B cell (primary cell): ENCODE measurements at regions not wholly inside any gene's neighbourhood (a gene's known extent, or its start where the extent isn't known, plus 50 kb on each side); places are given as distances from the start of the nearest gene placed in this dataset.

Experiments used
- EZH2 ChIP-seq: IDR thresholded peaks from 2 replicates; pipeline ENCODE4 v1.6.1; 2012; ENCODE audit warnings: borderline replicate concordance, low read depth, mild to moderate bottlenecking, moderate library complexity, low read length; ENCODE audit not compliant: insufficient read depth, poor library complexity, severe bottlenecking
- TF ChIP-seq, protein P1 (sequence below): fragments of 200-600 bp; IDR thresholded peaks from one replicate; pipeline ENCODE4 v1.8.0; 2022; ENCODE audit warnings: antibody characterized with exemption, mild to moderate bottlenecking

DNA sequence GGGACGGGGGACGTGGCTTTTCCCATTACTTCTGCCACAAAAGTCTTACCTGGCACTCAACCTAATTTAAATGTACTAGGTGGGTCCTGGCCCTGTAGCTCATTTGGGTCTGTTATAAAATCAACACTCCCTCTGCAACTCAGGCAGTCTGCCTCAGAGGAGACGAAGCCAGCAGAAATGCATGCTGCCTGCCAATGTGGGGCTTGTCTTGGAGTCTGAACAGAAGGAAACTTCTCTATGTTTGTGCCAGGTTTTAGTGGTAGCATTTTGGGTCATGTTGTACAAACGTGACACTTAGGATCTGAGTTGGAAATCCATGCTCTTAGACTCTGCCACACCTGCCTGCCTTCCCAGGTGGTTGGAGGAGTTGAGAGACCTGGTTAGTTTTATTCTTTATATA lies 292.5 kb upstream of the FAM98A start:
- TF ChIP-seq, protein P1, sequence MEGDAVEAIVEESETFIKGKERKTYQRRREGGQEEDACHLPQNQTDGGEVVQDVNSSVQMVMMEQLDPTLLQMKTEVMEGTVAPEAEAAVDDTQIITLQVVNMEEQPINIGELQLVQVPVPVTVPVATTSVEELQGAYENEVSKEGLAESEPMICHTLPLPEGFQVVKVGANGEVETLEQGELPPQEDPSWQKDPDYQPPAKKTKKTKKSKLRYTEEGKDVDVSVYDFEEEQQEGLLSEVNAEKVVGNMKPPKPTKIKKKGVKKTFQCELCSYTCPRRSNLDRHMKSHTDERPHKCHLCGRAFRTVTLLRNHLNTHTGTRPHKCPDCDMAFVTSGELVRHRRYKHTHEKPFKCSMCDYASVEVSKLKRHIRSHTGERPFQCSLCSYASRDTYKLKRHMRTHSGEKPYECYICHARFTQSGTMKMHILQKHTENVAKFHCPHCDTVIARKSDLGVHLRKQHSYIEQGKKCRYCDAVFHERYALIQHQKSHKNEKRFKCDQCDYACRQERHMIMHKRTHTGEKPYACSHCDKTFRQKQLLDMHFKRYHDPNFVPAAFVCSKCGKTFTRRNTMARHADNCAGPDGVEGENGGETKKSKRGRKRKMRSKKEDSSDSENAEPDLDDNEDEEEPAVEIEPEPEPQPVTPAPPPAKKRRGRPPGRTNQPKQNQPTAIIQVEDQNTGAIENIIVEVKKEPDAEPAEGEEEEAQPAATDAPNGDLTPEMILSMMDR: no peak
- no peak for TF ChIP-seq EZH2
